HCEC 1CT (cell line): ENCODE measurements at regions not wholly inside any gene's neighbourhood (a gene's known extent, or its start where the extent isn't known, plus 50 kb on each side); places are given as distances from the start of the nearest gene placed in this dataset.

ENCODE experiments used
- DNase-seq: peaks from one replicate; pipeline ENCODE4 v3.0.0-alpha.2; 2017

DNA sequence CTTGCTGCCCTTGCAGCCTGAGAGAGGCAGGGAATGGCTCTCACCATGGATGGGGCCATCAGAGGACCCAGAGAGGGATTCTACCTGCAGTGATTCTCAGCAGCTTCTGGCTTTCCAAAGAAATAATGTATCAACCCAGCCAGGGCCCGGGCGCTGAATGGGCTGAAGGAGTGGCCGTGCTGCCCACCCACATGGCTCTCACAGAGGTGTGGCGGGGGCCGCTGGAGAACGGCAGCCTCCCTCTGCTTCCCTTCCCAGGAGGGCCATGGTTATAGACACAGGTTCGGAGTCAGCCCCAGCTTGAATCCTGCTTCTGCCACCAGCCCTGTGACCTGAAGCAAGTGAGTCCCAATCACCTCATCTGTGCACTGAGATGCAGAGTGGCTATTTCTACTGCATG lies 82.7 kb downstream of the THAP12 start:
- no peak for DNase-seq

DNA sequence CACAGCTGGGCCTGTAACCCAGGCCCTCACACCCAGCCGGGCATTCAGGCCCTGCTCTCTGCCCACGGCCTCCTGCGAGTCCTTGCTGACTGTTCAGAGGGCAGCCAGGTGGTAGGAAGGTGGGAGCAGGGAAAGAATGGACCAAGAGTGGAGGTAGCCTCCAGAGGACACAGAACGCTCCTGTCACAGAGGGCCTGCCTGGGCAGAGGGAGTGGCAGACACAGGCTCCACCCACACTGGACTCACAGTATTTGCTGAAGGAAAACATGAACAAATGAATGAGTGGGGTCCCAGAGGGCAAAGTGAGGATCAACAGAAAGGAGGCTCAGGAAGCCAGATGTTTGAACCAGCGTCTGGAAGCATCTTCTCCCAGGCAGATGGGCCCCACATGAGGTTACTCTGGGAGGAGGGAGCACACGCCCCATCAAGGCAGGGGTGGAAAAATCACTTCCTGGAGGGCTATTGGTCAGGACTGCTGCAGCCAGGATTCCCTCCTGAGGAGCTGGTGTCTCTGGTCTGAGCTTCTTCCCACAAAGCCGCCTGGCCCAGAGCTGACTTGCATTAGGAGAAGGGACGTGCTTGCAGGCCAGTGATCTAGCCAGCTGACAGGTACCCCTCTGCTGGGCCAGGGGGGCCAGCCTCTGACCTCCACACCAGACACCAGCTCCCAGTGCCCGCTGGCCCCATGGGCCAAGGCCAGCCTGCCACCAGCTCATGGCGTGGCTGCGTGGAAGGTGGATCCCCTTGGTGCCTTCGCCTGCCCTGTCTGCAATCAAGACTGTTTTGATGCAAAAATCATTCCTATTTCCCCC lies 84.0 kb downstream of the THAP12 start:
- DNase-seq, result no peak

DNA sequence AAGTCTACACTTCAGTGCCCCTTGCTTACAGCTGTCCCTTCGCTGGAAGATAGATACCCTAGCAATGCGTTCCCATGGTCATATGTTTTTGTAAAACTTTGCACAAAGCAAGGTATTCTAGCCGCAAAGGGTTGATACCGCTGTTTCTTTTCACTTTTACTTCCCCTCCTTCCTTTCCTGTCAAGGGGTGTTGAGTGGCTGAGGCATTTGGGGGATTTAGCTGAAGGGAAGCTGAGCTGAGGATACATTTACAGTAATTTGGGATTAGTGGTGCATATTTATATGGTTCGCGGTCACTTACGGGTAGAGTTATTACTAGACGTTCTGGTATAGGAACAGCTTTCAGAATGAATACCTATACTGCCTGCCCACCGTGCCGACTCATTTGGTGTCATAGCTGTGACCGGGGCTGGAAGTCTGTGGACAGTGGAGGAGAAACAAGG lies 86.9 kb upstream of the WNT11 start:
- DNase-seq, result no peak

DNA sequence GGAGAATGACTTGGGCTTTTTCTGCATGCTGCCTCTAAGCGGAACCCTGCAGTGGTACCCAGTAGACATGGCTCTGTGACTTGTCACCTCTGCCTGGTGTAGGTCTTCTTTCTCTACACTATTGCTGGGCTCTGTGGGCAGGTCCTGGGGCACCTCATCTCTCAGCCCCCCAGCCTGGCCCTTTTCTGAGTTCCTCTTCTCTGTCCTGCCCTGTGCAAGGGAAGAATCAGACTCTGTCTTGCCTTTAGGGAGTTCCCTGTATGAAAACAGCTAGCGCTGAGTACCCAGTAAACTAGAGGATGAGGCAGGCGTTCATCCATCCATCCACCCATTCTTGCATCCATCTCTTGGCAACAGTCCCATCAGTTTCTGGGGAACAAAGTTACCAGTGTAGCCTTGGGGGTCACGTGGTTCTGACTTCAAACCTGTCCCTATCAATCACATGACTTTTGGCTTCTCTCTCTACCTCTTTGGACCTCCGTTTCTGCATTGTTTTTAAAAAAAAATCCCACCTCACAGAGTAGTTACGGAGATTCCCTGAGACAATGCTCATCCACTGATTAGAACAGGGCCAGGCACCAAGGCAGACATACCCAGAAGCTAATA lies 86.4 kb upstream of the WNT11 start:
- no peak for DNase-seq

DNA sequence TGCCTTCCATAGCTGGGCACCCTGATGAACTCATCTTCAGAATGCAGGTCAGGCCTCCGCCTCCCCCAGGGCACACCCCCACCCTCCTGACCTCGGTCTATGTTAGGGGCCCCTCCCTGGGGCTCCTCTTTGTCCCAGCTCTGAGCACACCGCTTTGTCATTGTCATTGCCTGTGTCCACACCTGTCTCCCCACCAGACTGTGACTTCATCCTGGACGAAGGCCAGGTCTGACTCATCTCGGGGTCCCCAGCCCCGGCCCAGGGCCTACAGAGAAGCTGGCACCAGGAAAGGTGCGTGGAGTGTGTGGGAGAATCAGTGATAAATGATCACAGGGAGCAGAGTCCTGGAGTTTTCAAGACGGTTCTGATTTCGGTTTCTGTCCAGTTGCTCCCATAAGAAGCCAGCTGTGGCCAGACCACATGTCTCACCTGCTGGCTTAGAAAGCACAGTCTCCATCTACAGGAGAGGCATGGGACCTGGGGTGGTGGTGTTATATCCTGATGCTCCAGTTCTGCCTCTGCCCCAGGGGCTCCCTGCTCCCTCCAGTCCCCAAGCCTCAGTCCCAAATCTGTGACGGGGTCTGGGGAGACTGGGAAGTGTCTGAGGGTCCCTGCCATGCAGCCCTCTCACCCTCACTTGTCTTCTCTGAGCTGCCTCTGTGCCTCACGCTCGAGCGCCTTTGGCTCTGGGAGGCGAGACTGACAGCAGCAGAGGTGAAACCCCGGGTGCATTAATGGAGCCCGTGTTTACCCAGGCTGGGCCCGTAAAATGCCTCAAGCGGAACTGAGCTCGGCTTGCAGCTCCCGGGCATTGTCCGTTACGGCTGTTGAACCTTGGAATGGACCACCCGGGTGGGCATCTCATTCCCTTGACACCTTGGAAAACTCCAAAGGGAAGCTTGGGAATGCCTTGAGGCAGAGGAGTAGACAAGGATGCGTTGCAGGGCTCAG lies 85.5 kb upstream of the WNT11 start:
- no peak for DNase-seq

- DNase-seq, result no peak
Observed at GRCh38 chr11:76288166-76288980, 82.1 kb upstream of the WNT11 start.

- DNase-seq, result no peak
Observed at GRCh38 chr11:76287227-76287626, 80.9 kb upstream of the WNT11 start.

- no peak for DNase-seq
Observed at GRCh38 chr11:76285397-76286104, 79.2 kb upstream of the WNT11 start.

DNA sequence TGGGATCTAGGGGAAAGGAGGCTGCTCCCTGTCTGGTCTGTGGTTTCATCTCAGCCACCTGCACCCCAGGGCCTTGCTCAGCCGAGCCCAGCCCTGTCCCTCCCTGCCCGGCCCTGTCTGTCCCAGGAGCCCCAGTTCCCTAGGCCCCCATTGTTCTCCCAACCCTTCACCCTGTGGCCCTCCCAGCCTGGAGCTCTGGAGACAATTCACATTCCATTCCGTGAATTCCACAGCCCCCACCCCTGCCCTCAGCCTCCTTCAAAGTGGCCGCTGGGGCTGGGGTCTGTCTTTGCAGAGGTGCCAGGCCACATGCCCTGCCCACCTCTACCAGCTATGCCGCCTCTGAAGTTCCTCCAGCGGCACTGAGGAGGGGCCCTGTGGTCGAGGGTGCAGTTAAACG lies 77.9 kb upstream of the WNT11 start:
- no peak for DNase-seq

GRCh38 chr11:76282811-76283595 lies 76.7 kb upstream of the WNT11 start:
- no peak for DNase-seq

GRCh38 chr11:76282172-76282571 lies 75.9 kb upstream of the WNT11 start:
- DNase-seq, result no peak

- no peak for DNase-seq
Observed at GRCh38 chr11:76281558-76281906, 75.2 kb upstream of the WNT11 start.

DNA sequence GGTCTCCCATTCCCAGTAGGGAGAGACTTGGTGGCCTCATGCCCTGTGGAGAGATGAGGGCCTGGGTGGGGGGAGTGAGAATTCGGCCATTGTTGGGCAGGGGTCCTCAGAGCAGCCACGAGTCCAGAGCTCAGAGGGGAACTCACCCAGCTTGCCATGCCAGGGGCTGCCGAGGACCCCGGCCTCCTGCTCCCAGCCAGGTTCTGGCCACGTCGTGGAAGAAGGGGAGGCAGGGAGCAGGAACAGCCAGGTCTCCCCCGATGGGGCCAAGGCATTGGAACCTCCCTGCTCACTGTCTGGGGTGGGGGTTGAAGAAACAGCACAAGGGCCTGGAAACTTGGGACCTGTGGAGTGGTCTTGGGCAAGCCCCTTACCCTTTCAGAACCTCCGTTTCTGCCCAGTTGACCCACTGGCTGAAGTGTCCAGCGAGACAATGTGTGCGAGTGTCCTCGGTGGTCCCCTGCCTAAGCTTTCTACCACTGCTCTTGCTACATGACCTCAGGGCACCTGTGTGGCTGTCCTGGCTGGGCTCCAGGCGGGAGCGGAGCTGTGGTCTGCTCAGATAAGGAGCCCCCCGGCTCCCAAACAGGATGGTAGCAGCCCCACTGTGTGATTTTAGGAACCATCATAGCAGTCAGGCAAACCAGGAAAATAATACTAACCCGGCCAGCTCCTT lies 74.7 kb upstream of the WNT11 start:
- DNase-seq, result no peak

- no peak for DNase-seq
Observed at GRCh38 chr11:76280151-76280881, 74.0 kb upstream of the WNT11 start.

GRCh38 chr11:76279646-76280045 lies 73.3 kb upstream of the WNT11 start:
- no peak for DNase-seq

DNA sequence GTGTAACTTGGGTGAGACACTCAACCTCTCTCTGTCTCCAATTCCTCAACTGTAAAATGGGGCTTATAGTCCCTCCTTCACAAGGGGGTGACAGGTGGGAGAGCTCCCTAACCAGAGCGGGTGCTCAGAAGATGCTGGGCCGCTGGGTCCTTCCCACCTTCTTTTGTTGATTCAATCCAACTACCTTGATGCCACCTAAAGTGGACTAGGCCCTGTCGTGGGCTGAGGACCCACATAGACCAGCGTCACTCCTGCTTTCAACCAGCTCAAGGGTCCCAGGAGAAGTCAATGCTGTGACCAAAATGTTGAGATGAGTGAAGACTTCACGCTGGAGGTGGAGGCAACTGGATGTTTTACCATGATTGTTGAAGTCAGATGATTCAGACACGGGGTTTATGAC lies 72.7 kb upstream of the WNT11 start:
- no peak for DNase-seq

DNA sequence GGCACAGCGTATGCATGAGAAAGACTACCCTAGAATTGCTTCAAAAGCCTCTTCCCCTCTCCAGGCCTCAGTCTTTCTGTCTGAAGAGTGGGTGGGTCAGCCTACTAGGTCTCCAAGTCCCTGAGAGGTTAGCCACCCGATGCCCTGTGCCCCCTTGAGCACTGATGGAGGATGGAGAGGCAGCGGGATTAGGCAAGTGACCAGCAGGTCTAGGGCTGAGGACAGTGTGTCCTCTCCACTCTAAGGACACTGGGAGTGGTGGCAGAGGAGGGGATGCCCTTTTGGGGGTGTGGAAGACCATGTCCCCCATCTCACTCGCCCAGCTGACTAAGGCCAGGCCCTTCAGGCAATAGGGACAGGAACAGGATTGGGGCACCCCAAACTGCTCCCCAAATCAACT lies 72.2 kb upstream of the WNT11 start:
- no peak for DNase-seq

GRCh38 chr11:76277298-76278175 lies 71.2 kb upstream of the WNT11 start:
- DNase-seq, result no peak

GRCh38 chr11:76276781-76277155 lies 70.5 kb upstream of the WNT11 start:
- no peak for DNase-seq
